Cardiac muscle cell (in vitro differentiated cells and primary cell): ENCODE measurements at regions not wholly inside any gene's neighbourhood (a gene's known extent, or its start where the extent isn't known, plus 50 kb on each side); places are given as distances from the start of the nearest gene placed in this dataset.

Experiments
- DNase-seq, 2 donors: peaks; one replicate each; pipeline versions ENCODE4 v3.0.0 to v3.0.0-alpha.2; 2010 to 2017; ENCODE audit warnings: low read depth in 1 of 2, low spot score in 1 of 2
- H3K27ac ChIP-seq: fragments of 200-600 bp; sonication (generic); 2 replicates; pipeline ENCODE4 v1.5.1; 2016
- H3K27me3 ChIP-seq: fragments of 200-600 bp; sonication (generic); 2 replicates; pipeline ENCODE4 v1.6.0; 2016; ENCODE audit warnings: control low read depth
- H3K36me3 ChIP-seq: fragments of 200-600 bp; sonication (generic); 2 replicates; pipeline ENCODE4 v1.5.1; 2016; ENCODE audit warnings: control low read depth
- H3K4me1 ChIP-seq: fragments of 200-600 bp; sonication (generic); 2 replicates; pipeline ENCODE4 v1.8.1; 2017; ENCODE audit warnings: low read depth, mild to moderate bottlenecking, mixed run types
- H3K4me3 ChIP-seq: fragments of 200-600 bp; sonication (generic); 2 replicates; pipeline ENCODE4 v1.5.1; 2016; ENCODE audit warnings: mild to moderate bottlenecking
- H3K9me3 ChIP-seq: fragments of 200-600 bp; sonication (generic); 2 replicates; pipeline ENCODE4 v1.5.1; 2017; ENCODE audit warnings: low read depth, mild to moderate bottlenecking, control low read depth
- CTCF ChIP-seq: IDR thresholded peaks from 2 replicates; pipeline ENCODE4 v1.5.1; 2012; ENCODE audit warnings: low read depth, mild to moderate bottlenecking, low read length

- TF ChIP-seq CTCF: no peak
Measured at GRCh38 chr11:90363739-90364138, 140.9 kb upstream of the CHORDC1 start.

GRCh38 chr11:90355200-90355599, 132.4 kb upstream of the CHORDC1 start:
- H3K27me3 ChIP-seq: no peaks in the 10 kb centered on the region
- TF ChIP-seq CTCF: no peak
- H3K27ac ChIP-seq: no peak overlapping the region
- H3K4me3 ChIP-seq: no peak overlapping the region
- no peak for DNase-seq
- H3K4me1 ChIP-seq: peaks cover 6% of the 10 kb centered on the region
- no peaks in the 10 kb centered on the region for H3K36me3 ChIP-seq
- no peaks in the 10 kb centered on the region for H3K9me3 ChIP-seq

More at GRCh38 chr11:90363739-90364138, 140.9 kb upstream of the CHORDC1 start:
- Histone ChIP-seq H3K27me3 (no peaks in the 10 kb centered on the region), H3K9me3 (no peaks in the 10 kb centered on the region), H3K27ac (no peak overlapping the region), H3K4me3 (no peak overlapping the region), H3K4me1 (no peaks in the 10 kb centered on the region), H3K36me3 (no peaks in the 10 kb centered on the region)
- no peak for DNase-seq

GRCh38 chr11:90349731-90350130, 126.9 kb upstream of the CHORDC1 start:
- H3K27ac ChIP-seq: no peak overlapping the region
- no peaks in the 10 kb centered on the region for H3K4me1 ChIP-seq
- H3K9me3 ChIP-seq: no peaks in the 10 kb centered on the region
- H3K36me3 ChIP-seq: no peaks in the 10 kb centered on the region
- no peaks in the 10 kb centered on the region for H3K27me3 ChIP-seq
- TF ChIP-seq CTCF: no peak
- no peak for DNase-seq
- H3K4me3 ChIP-seq: no peak overlapping the region

- H3K36me3 ChIP-seq: no peaks in the 10 kb centered on the region
- no peaks in the 10 kb centered on the region for H3K27me3 ChIP-seq
- DNase-seq: no peak
- H3K4me1 ChIP-seq: no peaks in the 10 kb centered on the region
- H3K9me3 ChIP-seq: no peaks in the 10 kb centered on the region
- no peak overlapping the region for H3K27ac ChIP-seq
- H3K4me3 ChIP-seq: no peak overlapping the region
- no peak for TF ChIP-seq CTCF
Measured at GRCh38 chr11:90344546-90344945, 121.7 kb upstream of the CHORDC1 start.

- DNase-seq: no peak
- TF ChIP-seq CTCF: no peak
- Histone ChIP-seq H3K4me1 (no peaks in the 10 kb centered on the region), H3K27ac (no peak overlapping the region), H3K36me3 (no peaks in the 10 kb centered on the region), H3K27me3 (no peaks in the 10 kb centered on the region), H3K9me3 (no peaks in the 10 kb centered on the region), H3K4me3 (no peak overlapping the region)
Measured at GRCh38 chr11:90343673-90344072, 120.8 kb upstream of the CHORDC1 start.

GRCh38 chr11:90341986-90342385, 119.1 kb upstream of the CHORDC1 start:
- H3K36me3 ChIP-seq: no peaks in the 10 kb centered on the region
- H3K27me3 ChIP-seq: no peaks in the 10 kb centered on the region
- no peaks in the 10 kb centered on the region for H3K4me1 ChIP-seq
- DNase-seq: no peak
- no peak overlapping the region for H3K4me3 ChIP-seq
- TF ChIP-seq CTCF: no peak
- no peaks in the 10 kb centered on the region for H3K9me3 ChIP-seq
- no peak overlapping the region for H3K27ac ChIP-seq
